ENCODE measurements at regions not wholly inside any gene's neighbourhood (a gene's known extent, or its start where the extent isn't known, plus 50 kb on each side); places are given as distances from the start of the nearest gene placed in this dataset.

DNA sequence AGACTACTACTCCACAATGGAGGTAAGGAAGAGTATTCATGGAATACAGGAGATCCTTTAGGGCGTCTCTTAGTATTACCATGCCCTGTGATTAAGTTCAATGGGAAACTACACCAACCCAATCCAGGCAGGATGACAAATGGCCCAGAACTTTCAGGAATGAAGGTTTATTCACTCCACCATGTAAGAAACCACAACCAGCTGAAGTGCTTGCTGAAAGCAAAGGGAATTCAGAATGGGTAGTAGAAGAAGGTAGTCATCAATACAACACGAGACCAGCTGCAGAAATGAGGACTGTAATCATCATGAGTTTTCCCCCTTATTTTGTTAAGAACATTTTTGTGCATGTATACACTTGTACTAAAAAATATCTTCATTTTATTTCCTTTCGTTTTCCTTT lies 76.6 kb downstream of the GPR37 start:
- H2AFZ ChIP-seq (replicated peaks): no peak overlapping the region
- no peaks in the 10 kb centered on the region for H3F3A ChIP-seq (ENCODE audit: low read depth)
- H3K4me3 ChIP-seq: no peak overlapping the region
- Mint-ChIP-seq H3K9me3 (no peaks in the 10 kb centered on the region), H3K27ac (no peak overlapping the region), H3K36me3 (no peaks in the 10 kb centered on the region), H3K4me3 (no peak overlapping the region), H3K27me3 (ENCODE audit: insufficient read depth, low read depth) (peaks cover 3% of the 10 kb centered on the region), H3K4me1 (no peaks in the 10 kb centered on the region)
- no peaks in the 10 kb centered on the region for H3K4me1 ChIP-seq
- no peaks in the 10 kb centered on the region for H3K27me3 ChIP-seq
- no peak overlapping the region for H3K27ac ChIP-seq
- no peaks in the 10 kb centered on the region for H3K9me3 ChIP-seq (ENCODE audit: low read depth)
- DNase-seq (ENCODE audit: low spot score): no peak
- TF ChIP-seq, protein P1, sequence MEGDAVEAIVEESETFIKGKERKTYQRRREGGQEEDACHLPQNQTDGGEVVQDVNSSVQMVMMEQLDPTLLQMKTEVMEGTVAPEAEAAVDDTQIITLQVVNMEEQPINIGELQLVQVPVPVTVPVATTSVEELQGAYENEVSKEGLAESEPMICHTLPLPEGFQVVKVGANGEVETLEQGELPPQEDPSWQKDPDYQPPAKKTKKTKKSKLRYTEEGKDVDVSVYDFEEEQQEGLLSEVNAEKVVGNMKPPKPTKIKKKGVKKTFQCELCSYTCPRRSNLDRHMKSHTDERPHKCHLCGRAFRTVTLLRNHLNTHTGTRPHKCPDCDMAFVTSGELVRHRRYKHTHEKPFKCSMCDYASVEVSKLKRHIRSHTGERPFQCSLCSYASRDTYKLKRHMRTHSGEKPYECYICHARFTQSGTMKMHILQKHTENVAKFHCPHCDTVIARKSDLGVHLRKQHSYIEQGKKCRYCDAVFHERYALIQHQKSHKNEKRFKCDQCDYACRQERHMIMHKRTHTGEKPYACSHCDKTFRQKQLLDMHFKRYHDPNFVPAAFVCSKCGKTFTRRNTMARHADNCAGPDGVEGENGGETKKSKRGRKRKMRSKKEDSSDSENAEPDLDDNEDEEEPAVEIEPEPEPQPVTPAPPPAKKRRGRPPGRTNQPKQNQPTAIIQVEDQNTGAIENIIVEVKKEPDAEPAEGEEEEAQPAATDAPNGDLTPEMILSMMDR (IDR thresholded peaks at IDR 0.05): no peak
- no peak for TF ChIP-seq EZH2phosphoT487 (IDR thresholded peaks at IDR 0.05)
- no peak for TF ChIP-seq EZH2 (IDR thresholded peaks at IDR 0.05)
- H3K9ac ChIP-seq: no peak overlapping the region
- no peak overlapping the region for H3K4me2 ChIP-seq
- no peaks in the 10 kb centered on the region for H4K20me1 ChIP-seq (ENCODE audit: low read depth)
- H3K36me3 ChIP-seq: no peaks in the 10 kb centered on the region
- H3K79me2 ChIP-seq (ENCODE audit: low read depth): no peaks in the 10 kb centered on the region

GRCh38 chr7:124686543-124687171 lies 78.9 kb downstream of the GPR37 start:
- Mint-ChIP-seq H3K9me3 (no peaks in the 10 kb centered on the region), H3K36me3 (no peaks in the 10 kb centered on the region), H3K27ac (no peak overlapping the region), H3K4me1 (no peaks in the 10 kb centered on the region), H3K4me3 (no peak overlapping the region), H3K27me3 (ENCODE audit: insufficient read depth, low read depth) (peaks cover 3% of the 10 kb centered on the region)
- DNase-seq (ENCODE audit: low spot score): no peak
- Histone ChIP-seq H3K9me3 (ENCODE audit: low read depth) (no peaks in the 10 kb centered on the region), H3K36me3 (no peaks in the 10 kb centered on the region), H3K27ac (no peak overlapping the region), H3F3A (ENCODE audit: low read depth) (no peaks in the 10 kb centered on the region), H2AFZ (replicated peaks) (no peak overlapping the region), H3K4me1 (no peaks in the 10 kb centered on the region), H3K27me3 (no peaks in the 10 kb centered on the region), H3K79me2 (ENCODE audit: low read depth) (no peaks in the 10 kb centered on the region), H4K20me1 (ENCODE audit: low read depth) (no peaks in the 10 kb centered on the region), H3K4me2 (no peak overlapping the region), H3K9ac (no peak overlapping the region), H3K4me3 (no peak overlapping the region)
- TF ChIP-seq EZH2phosphoT487 (IDR thresholded peaks at IDR 0.05): no peak
- no peak for TF ChIP-seq EZH2 (IDR thresholded peaks at IDR 0.05)
- TF ChIP-seq, protein P1 (IDR thresholded peaks at IDR 0.05): no peak

DNA sequence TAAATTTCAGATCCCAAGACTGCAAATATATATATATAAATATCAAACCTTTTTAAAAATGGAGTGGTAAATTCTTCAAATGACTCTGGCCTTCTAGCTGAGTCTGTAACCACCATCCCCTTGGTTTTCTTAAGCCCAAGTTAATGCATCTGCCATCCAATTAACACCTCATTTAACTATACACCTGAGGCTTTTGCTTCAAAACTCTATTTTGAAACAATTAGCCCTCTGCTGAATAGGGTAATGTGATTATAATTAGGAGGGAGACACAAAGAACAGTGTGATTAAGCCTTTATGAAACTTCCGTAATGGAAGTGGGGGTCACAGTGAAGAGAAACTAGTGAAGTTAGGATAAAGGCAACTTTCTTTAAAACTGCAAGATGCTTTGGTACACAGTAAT lies 83.6 kb downstream of the GPR37 start:
- H3K9me3 ChIP-seq (ENCODE audit: low read depth): no peaks in the 10 kb centered on the region
- H3F3A ChIP-seq (ENCODE audit: low read depth): no peaks in the 10 kb centered on the region
- H3K9ac ChIP-seq: no peak overlapping the region
- no peaks in the 10 kb centered on the region for H4K20me1 ChIP-seq (ENCODE audit: low read depth)
- no peaks in the 10 kb centered on the region for H3K4me1 Mint-ChIP-seq
- no peak overlapping the region for H3K27ac ChIP-seq
- DNase-seq (ENCODE audit: low spot score): no peak
- H3K4me2 ChIP-seq: no peak overlapping the region
- TF ChIP-seq EZH2phosphoT487 (IDR thresholded peaks at IDR 0.05) (no peak), EZH2 (IDR thresholded peaks at IDR 0.05) (no peak)
- TF ChIP-seq, protein P1 (IDR thresholded peaks at IDR 0.05): no peak
- no peak overlapping the region for H3K4me3 ChIP-seq
- no peak overlapping the region for H3K27ac Mint-ChIP-seq
- H3K36me3 ChIP-seq: no peaks in the 10 kb centered on the region
- no peak overlapping the region for H2AFZ ChIP-seq (replicated peaks)
- peaks cover 12% of the 10 kb centered on the region for H3K4me1 ChIP-seq
- peaks cover 2% of the 10 kb centered on the region for H3K27me3 Mint-ChIP-seq (ENCODE audit: insufficient read depth, low read depth)
- H3K36me3 Mint-ChIP-seq: no peaks in the 10 kb centered on the region
- no peaks in the 10 kb centered on the region for H3K79me2 ChIP-seq (ENCODE audit: low read depth)
- H3K27me3 ChIP-seq: no peaks in the 10 kb centered on the region
- no peaks in the 10 kb centered on the region for H3K9me3 Mint-ChIP-seq
- H3K4me3 Mint-ChIP-seq: no peak overlapping the region
